ENCODE measurements at regions not wholly inside any gene's neighbourhood (a gene's known extent, or its start where the extent isn't known, plus 50 kb on each side); places are given as distances from the start of the nearest gene placed in this dataset.

- DNase-seq = peak in 2 of 4 donors; percentile 64 to 73
- peak; percentile 75 for ATAC-seq
Measured at GRCh38 chr10:4498711-4499251, 327.2 kb upstream of the AKR1E2 start.

GRCh38 chr10:4494551-4494950, 331.5 kb upstream of the AKR1E2 start:
- Histone ChIP-seq H3K4me3 (no peak overlapping the region), H3K27me3 (no peaks in the 10 kb centered on the region), H3K4me1 (no peaks in the 10 kb centered on the region), H3K36me3 (no peaks in the 10 kb centered on the region), H3K27ac (no peak overlapping the region), H3K9me3 (peaks cover 0 to 3% of the 10 kb centered on the region in 2 donors)
- intact Hi-C loops (cut with DNase I) = no loop called here
- DNase-seq (no peak), ATAC-seq (no peak)
- no peak for TF ChIP-seq CTCF (IDR thresholded peaks at IDR 0.05)

More at GRCh38 chr10:4498711-4499251, 327.2 kb upstream of the AKR1E2 start:
- H3K9me3 ChIP-seq = no peaks in the 10 kb centered on the region
- H3K36me3 ChIP-seq = no peaks in the 10 kb centered on the region
- H3K4me3 ChIP-seq = no peak overlapping the region
- no peak for TF ChIP-seq CTCF (IDR thresholded peaks at IDR 0.05)
- H3K27me3 ChIP-seq = no peaks in the 10 kb centered on the region
- H3K4me1 ChIP-seq = no peaks in the 10 kb centered on the region
- intact Hi-C loops (cut with DNase I) = no loop called here
- H3K27ac ChIP-seq = peak overlapping the region; percentile 28 to 80

DNA sequence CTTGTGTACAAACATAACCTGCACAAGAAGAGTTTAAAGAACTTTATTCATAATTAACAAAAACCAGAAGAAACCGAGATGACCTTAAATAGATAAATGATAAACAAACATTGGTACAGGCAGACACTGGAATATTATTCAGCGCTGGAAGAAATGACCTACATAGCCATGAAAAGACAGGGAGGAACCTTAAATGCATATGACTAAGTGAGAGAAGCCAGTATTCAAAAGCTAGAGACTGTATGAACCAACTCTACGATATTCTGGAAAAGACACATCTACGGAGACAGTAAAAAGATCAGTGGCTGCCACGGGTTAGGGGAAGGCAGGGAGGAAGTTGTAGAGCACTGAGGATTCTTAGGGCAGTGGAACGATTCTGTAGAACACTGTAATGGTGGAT, 333.8 kb upstream of the AKR1E2 start:
- Histone ChIP-seq H3K4me3 (no peak overlapping the region), H3K27ac (no peak overlapping the region), H3K36me3 (no peaks in the 10 kb centered on the region), H3K4me1 (no peaks in the 10 kb centered on the region), H3K9me3 (peaks cover 0 to 3% of the 10 kb centered on the region in 2 donors), H3K27me3 (no peaks in the 10 kb centered on the region)
- no peak for TF ChIP-seq CTCF (IDR thresholded peaks at IDR 0.05)
- DNase-seq = no peak
- ATAC-seq = no peak
- intact Hi-C loops (cut with DNase I) = no loop called here

DNA sequence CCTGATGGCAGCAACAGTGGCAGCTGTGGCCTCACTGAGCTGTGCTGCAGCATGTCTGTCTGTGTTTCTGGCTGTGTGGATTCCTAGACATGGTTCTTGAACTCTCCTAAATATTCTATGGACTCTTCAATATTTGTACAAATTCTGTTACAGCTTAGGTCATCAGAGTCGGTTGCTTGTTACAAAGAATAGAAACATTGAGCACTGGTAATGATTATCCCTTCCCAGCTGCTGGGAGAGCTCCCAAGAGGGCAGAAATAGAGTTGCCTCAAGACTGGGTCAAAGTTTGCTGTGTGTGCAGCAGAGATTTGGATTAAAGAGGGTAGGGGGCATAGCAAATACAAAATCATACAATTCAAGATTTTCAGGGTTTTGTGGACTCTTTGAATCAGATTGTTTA, 337.1 kb upstream of the AKR1E2 start:
- Histone ChIP-seq H3K36me3 (no peaks in the 10 kb centered on the region), H3K4me3 (no peak overlapping the region), H3K4me1 (no peaks in the 10 kb centered on the region), H3K9me3 (peaks cover 0 to 3% of the 10 kb centered on the region in 2 donors), H3K27ac (no peak overlapping the region), H3K27me3 (no peaks in the 10 kb centered on the region)
- no peak for DNase-seq
- intact Hi-C loops (cut with DNase I) = no loop called here
- ATAC-seq = no peak
- TF ChIP-seq CTCF (IDR thresholded peaks at IDR 0.05) = no peak

- no peak for DNase-seq
- H3K4me1 ChIP-seq = no peaks in the 10 kb centered on the region
- no peaks in the 10 kb centered on the region for H3K9me3 ChIP-seq
- H3K4me3 ChIP-seq = no peak overlapping the region
- intact Hi-C loops (cut with DNase I) = no loop called here
- TF ChIP-seq CTCF (IDR thresholded peaks at IDR 0.05) = no peak
- no peak overlapping the region for H3K27ac ChIP-seq
- H3K27me3 ChIP-seq = no peaks in the 10 kb centered on the region
- H3K36me3 ChIP-seq = no peaks in the 10 kb centered on the region
- no peak for ATAC-seq
Measured at GRCh38 chr10:4485636-4486035, 340.4 kb upstream of the AKR1E2 start.

Measured in left lung (tissue), 4 donors.